HG02678 (cell line): ENCODE measurements at regions not wholly inside any gene's neighbourhood (a gene's known extent, or its start where the extent isn't known, plus 50 kb on each side); places are given as distances from the start of the nearest gene placed in this dataset.

Experiments used
- ATAC-seq: cut with Tn5 transposase; IDR thresholded peaks from one replicate; pipeline ENCODE4 v1.9.1; 2021; ENCODE audit warnings: mild to moderate bottlenecking, moderate library complexity; ENCODE audit not compliant: unreplicated experiment

GRCh38 chr3:83513677-83514076 lies 1445.1 kb upstream of the CADM2 start:
- no peak for ATAC-seq

GRCh38 chr3:83514130-83514914 lies 1444.5 kb upstream of the CADM2 start:
- no peak for ATAC-seq

GRCh38 chr3:83515123-83515522 lies 1443.7 kb upstream of the CADM2 start:
- no peak for ATAC-seq

GRCh38 chr3:83523470-83524073 lies 1435.2 kb upstream of the CADM2 start:
- ATAC-seq: peak; percentile 75

GRCh38 chr3:83524901-83525300 lies 1433.9 kb upstream of the CADM2 start:
- no peak for ATAC-seq

- ATAC-seq: no peak
These were observed 1399.7 kb upstream of the CADM2 start for GRCh38 chr3:83559082-83559481.

GRCh38 chr3:83567935-83568334 lies 1390.9 kb upstream of the CADM2 start:
- no peak for ATAC-seq

- ATAC-seq: no peak
These were observed 1377.2 kb upstream of the CADM2 start for GRCh38 chr3:83581546-83581945.

GRCh38 chr3:83601704-83602103 lies 1357.1 kb upstream of the CADM2 start:
- ATAC-seq: no peak

GRCh38 chr3:83622526-83622925 lies 1336.3 kb upstream of the CADM2 start:
- no peak for ATAC-seq

- ATAC-seq: no peak
These were observed 1333.5 kb upstream of the CADM2 start for GRCh38 chr3:83625261-83625660.

GRCh38 chr3:83628471-83628870 lies 1330.3 kb upstream of the CADM2 start:
- ATAC-seq: no peak

GRCh38 chr3:83632526-83632925 lies 1326.3 kb upstream of the CADM2 start:
- ATAC-seq: no peak

GRCh38 chr3:83633758-83634157 lies 1325.0 kb upstream of the CADM2 start:
- no peak for ATAC-seq

GRCh38 chr3:83649692-83650091 lies 1309.1 kb upstream of the CADM2 start:
- ATAC-seq: no peak

- no peak for ATAC-seq
These were observed 1303.7 kb upstream of the CADM2 start for GRCh38 chr3:83655083-83655482.

- ATAC-seq: no peak
These were observed 1296.3 kb upstream of the CADM2 start for GRCh38 chr3:83662381-83662960.

GRCh38 chr3:83670416-83670815 lies 1288.4 kb upstream of the CADM2 start:
- ATAC-seq: no peak

- no peak for ATAC-seq
These were observed 1274.7 kb upstream of the CADM2 start for GRCh38 chr3:83683937-83684598.

GRCh38 chr3:83706669-83707068 lies 1252.1 kb upstream of the CADM2 start:
- no peak for ATAC-seq

- ATAC-seq: no peak
These were observed 1243.5 kb upstream of the CADM2 start for GRCh38 chr3:83715307-83715706.

GRCh38 chr3:83729576-83729975 lies 1229.2 kb upstream of the CADM2 start:
- no peak for ATAC-seq
